BLaER1 treated with 17β-estradiol and CSF1 and Interleukin-3, amounts not matched to agents 10 nM and 100 nM (cell line): ENCODE measurements at regions not wholly inside any gene's neighbourhood (a gene's known extent, or its start where the extent isn't known, plus 50 kb on each side); places are given as distances from the start of the nearest gene placed in this dataset.

Source experiments
- H3K27ac ChIP-seq, 11 experiments: shearing (Covaris generic); formaldehyde crosslinking; 2 replicates each; pipeline ENCODE4 v1.8.1; 2022
- H3K27me3 ChIP-seq, 11 experiments: shearing (Covaris generic); formaldehyde crosslinking; 2 replicates each; pipeline ENCODE4 v1.8.1; 2022
- H3K36me3 ChIP-seq, 11 experiments: shearing (Covaris generic); formaldehyde crosslinking; 2 replicates each; pipeline ENCODE4 v1.8.1; 2022
- H3K4me1 ChIP-seq, 10 experiments: shearing (Covaris generic); formaldehyde crosslinking; 2 replicates each; pipeline ENCODE4 v1.8.1; 2022
- H3K4me2 ChIP-seq, 11 experiments: shearing (Covaris generic); formaldehyde crosslinking; 2 replicates each; pipeline ENCODE4 v1.8.1; 2022
- H3K4me3 ChIP-seq, 10 experiments: shearing (Covaris generic); formaldehyde crosslinking; 2 replicates each; pipeline ENCODE4 v1.8.1; 2022
- H3K9ac ChIP-seq, 11 experiments: shearing (Covaris generic); formaldehyde crosslinking; 2 replicates each; pipeline ENCODE4 v1.8.1; 2022
- H3K9me3 ChIP-seq, 11 experiments: shearing (Covaris generic); formaldehyde crosslinking; replicated peaks in 1 of 11; 2 replicates each; pipeline ENCODE4 v1.8.1; 2022
- H4K20me1 ChIP-seq, 11 experiments: shearing (Covaris generic); formaldehyde crosslinking; 2 replicates each; pipeline ENCODE4 v1.8.1; 2022
- Cebpa-rat ChIP-seq, 11 experiments: shearing (Covaris generic); IDR thresholded peaks; 2 replicates each; pipeline ENCODE4 v1.8.1; 2022

GRCh38 chr11:104549019-104549418 lies 349.2 kb downstream of the CASP12 start:
- TF ChIP-seq Cebpa-rat (IDR thresholded peaks at IDR 0.05) = no peak
- peaks cover 0 to 11% (median 0%) of the 10 kb centered on the region in 11 experiments; a peak in 1 of 22 replicates for H3K27me3 ChIP-seq
- no peaks in the 10 kb centered on the region for H4K20me1 ChIP-seq
- no peak overlapping the region for H3K27ac ChIP-seq
- no peaks in the 10 kb centered on the region; a peak in 2 of 20 replicates for H3K4me1 ChIP-seq
- no peaks in the 10 kb centered on the region for H3K9me3 ChIP-seq
- no peak overlapping the region for H3K9ac ChIP-seq
- no peaks in the 10 kb centered on the region for H3K36me3 ChIP-seq
- H3K4me2 ChIP-seq = no peak overlapping the region
- no peak overlapping the region for H3K4me3 ChIP-seq

DNA sequence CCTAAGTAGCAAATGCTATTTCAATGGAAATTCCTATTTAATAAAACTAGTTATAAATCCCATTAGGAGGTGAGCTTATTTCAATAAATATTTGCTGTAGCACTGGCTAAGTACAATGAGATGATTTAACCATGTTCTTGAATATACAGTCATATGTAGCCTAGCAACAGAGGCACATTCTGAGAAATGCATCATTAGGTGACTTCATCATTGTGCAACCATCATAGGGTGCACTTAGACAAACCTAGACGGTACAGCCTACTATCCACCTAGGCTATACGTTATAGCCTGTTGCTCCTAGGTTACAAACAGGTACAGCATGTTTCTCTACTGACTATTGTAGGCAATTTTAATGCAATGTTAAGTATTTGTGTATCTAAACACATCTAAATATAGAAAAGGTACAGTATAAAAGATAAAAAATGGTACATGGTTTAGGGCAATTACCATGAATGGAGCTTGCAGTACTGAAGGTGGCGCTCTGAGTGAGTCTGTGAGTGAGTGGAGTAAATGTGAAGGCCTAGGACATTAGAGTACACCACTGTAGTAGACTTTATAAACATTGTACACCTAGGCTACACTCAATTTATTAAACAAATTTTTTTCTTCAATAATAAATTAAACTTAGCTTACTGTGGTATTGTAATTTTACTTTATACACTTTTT lies 350.1 kb downstream of the CASP12 start:
- H3K9me3 ChIP-seq = no peaks in the 10 kb centered on the region
- no peak for TF ChIP-seq Cebpa-rat (IDR thresholded peaks at IDR 0.05)
- H3K4me2 ChIP-seq = no peak overlapping the region
- no peaks in the 10 kb centered on the region; a peak in 2 of 20 replicates for H3K4me1 ChIP-seq
- no peaks in the 10 kb centered on the region for H4K20me1 ChIP-seq
- H3K27me3 ChIP-seq = peaks cover 0 to 11% (median 0%) of the 10 kb centered on the region in 11 experiments; a peak in 1 of 22 replicates
- H3K36me3 ChIP-seq = no peaks in the 10 kb centered on the region
- H3K4me3 ChIP-seq = no peak overlapping the region
- no peak overlapping the region for H3K27ac ChIP-seq
- H3K9ac ChIP-seq = no peak overlapping the region

GRCh38 chr11:104546501-104546900 lies 351.8 kb downstream of the CASP12 start:
- H3K9ac ChIP-seq = no peak overlapping the region
- no peak overlapping the region for H3K4me2 ChIP-seq
- H3K27ac ChIP-seq = no peak overlapping the region
- no peak overlapping the region for H3K4me3 ChIP-seq
- H4K20me1 ChIP-seq = no peaks in the 10 kb centered on the region
- no peak for TF ChIP-seq Cebpa-rat (IDR thresholded peaks at IDR 0.05)
- no peaks in the 10 kb centered on the region; a peak in 2 of 20 replicates for H3K4me1 ChIP-seq
- H3K27me3 ChIP-seq = 0 out of 22 replicates have a peak, but pooled peaks cover 0 to under 1% (median 0%) of the 10 kb centered on the region in 11 experiments
- no peaks in the 10 kb centered on the region for H3K36me3 ChIP-seq
- no peaks in the 10 kb centered on the region for H3K9me3 ChIP-seq

DNA sequence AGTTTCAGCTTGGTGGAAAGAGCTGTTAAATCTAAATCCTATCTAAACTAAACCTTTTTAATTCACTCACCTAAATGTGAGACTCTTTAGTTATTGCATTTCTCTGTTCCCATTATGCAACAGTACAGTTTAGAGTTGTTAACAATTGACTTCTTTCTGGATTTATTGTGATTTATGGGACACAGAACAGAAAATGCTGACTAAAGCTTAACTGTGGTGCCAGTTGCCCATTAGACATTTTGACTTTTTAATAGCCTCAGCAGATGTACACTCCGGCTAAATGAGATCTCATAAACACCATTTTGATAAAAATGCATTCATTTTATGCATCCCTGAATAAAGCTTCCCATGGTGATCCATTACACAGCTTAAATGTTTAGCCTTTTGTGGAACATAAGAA lies 356.6 kb downstream of the CASP12 start:
- Histone ChIP-seq H3K4me2 (no peak overlapping the region), H3K9me3 (no peaks in the 10 kb centered on the region), H3K36me3 (no peaks in the 10 kb centered on the region), H3K27ac (no peak overlapping the region), H4K20me1 (no peaks in the 10 kb centered on the region), H3K27me3 (no peaks in the 10 kb centered on the region), H3K4me3 (no peak overlapping the region), H3K9ac (no peak overlapping the region), H3K4me1 (no peaks in the 10 kb centered on the region; a peak in 2 of 20 replicates)
- no peak for TF ChIP-seq Cebpa-rat (IDR thresholded peaks at IDR 0.05)

DNA sequence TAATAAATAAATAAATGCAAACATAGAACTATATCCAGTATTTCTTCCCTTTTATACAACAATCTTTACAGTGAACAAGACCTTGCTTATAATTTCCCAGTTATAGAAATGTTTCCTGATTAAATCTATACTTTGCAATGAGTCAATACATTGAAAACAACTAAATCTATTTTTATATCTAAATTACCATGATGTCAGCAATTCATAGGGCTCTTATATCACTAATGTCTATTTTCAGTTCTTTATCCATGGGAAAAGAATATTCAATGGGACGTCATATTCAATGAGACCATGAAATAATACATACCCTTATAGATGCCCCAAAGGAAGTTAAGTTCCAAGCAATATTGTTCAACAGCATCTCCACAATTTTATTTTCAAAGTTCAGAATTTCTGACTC lies 359.9 kb downstream of the CASP12 start:
- H3K27me3 ChIP-seq = no peaks in the 10 kb centered on the region
- H3K9ac ChIP-seq = no peak overlapping the region
- no peak overlapping the region for H3K4me3 ChIP-seq
- H3K27ac ChIP-seq = no peak overlapping the region
- H3K4me2 ChIP-seq = no peak overlapping the region
- H3K9me3 ChIP-seq = no peaks in the 10 kb centered on the region
- no peaks in the 10 kb centered on the region for H3K4me1 ChIP-seq
- TF ChIP-seq Cebpa-rat (IDR thresholded peaks at IDR 0.05) = no peak
- no peaks in the 10 kb centered on the region for H4K20me1 ChIP-seq
- H3K36me3 ChIP-seq = no peaks in the 10 kb centered on the region

DNA sequence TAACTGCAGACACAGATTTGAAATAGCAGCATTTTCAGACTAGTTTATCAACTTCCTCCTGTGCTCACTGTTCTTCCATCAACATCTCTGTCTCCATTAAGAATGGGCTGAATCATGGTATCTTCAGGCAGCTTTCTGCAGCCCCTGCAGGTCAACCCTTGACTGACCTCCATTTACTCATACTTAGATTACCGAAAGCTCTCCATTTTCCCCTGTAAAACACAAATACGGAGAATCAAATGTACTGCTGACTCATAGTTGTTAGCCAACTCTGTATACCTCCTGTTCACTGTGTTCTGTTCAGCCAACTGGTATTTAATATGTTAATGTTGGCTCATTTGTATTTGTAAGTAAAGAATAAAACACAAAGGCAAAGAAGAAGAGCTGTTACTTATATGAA lies 364.0 kb downstream of the CASP12 start:
- Histone ChIP-seq H3K27ac (no peak overlapping the region), H3K4me2 (no peak overlapping the region), H3K4me3 (no peak overlapping the region), H3K9ac (no peak overlapping the region), H3K4me1 (peaks cover 0 to 14% (median 0%) of the 10 kb centered on the region in 10 experiments; a peak in 4 of 20 replicates), H3K9me3 (no peaks in the 10 kb centered on the region), H4K20me1 (no peaks in the 10 kb centered on the region), H3K27me3 (no peaks in the 10 kb centered on the region), H3K36me3 (no peaks in the 10 kb centered on the region)
- TF ChIP-seq Cebpa-rat (IDR thresholded peaks at IDR 0.05) = no peak

DNA sequence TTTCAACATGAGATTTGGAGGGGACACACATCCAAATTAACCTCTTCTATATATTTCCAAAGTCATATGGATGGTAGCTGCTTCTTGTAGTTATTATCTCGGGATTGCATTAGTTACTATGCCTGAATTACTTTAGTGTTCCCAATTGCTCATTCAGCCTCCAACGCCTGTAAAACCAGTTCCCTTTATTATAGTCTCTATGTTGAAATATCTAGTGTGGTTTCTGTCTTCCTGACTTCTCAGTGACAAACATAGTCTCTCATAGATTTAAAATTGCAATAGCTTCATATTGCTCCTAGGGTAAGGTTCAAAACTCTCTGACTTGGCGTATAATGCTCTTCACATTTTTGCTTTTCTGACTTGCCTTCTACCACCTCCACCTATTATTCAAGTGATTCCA lies 366.4 kb downstream of the CASP12 start:
- Histone ChIP-seq H3K36me3 (no peaks in the 10 kb centered on the region), H4K20me1 (no peaks in the 10 kb centered on the region), H3K9me3 (no peaks in the 10 kb centered on the region), H3K4me3 (no peak overlapping the region), H3K4me2 (peak overlapping the region in 3 of 11 experiments; percentile 6 to 51 (median 48); a peak in 5 of 22 replicates), H3K9ac (no peak overlapping the region), H3K27me3 (no peaks in the 10 kb centered on the region), H3K27ac (no peak overlapping the region), H3K4me1 (peaks cover 0 to 14% (median 0%) of the 10 kb centered on the region in 10 experiments; a peak in 4 of 20 replicates)
- no peak for TF ChIP-seq Cebpa-rat (IDR thresholded peaks at IDR 0.05)

DNA sequence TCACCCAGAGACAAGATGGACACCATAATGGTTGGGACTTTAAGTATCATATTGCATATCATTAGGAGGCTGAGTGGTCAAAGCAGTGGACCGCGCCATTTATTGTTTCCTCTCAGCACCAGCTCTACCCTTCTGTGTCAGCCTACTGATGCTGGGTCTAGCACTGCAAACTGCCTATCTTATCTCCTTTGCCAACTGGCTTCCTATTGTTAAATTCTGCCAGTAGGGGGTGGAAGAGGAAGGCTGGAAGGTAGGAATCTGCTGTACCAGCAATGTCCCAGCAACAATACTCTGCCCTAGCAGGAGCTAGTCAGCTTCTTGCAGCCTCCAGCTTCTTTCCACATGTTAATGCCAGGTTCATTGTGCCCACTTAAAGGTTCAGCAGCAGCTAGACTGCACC lies 367.1 kb upstream of the PDGFD start:
- H3K4me2 ChIP-seq = peak overlapping the region in 2 of 11 experiments; percentile 48 to 51; a peak in 3 of 22 replicates
- no peak for TF ChIP-seq Cebpa-rat (IDR thresholded peaks at IDR 0.05)

DNA sequence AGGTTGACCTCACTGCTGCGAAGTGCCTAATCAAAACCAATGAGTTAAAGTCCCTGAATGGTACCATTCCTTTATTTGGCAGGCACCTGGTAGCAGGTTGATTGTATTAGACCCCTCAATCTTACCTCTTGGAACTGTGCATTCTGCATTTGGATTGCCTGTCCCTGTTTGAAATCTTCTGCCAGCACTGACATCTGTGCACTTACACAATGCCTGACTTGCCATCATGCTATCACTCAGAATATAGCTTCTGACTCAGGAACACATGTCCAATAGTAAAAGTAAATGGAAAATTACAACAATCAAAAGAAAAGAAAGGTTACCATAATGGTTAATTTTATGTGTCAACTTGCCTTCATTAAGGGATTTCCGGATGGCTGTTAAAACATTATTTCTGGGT lies 366.0 kb upstream of the PDGFD start:
- no peak for TF ChIP-seq Cebpa-rat (IDR thresholded peaks at IDR 0.05)
- Histone ChIP-seq H3K4me2 (no peak overlapping the region), H3K36me3 (no peaks in the 10 kb centered on the region), H3K4me1 (peaks cover 0 to 14% (median 0%) of the 10 kb centered on the region in 10 experiments; a peak in 4 of 20 replicates), H3K9me3 (no peaks in the 10 kb centered on the region), H3K4me3 (no peak overlapping the region), H3K27ac (no peak overlapping the region), H3K27me3 (no peaks in the 10 kb centered on the region), H4K20me1 (no peaks in the 10 kb centered on the region), H3K9ac (no peak overlapping the region)

More for the DNA sequence above, 367.1 kb upstream of the PDGFD start:
- Histone ChIP-seq H3K27ac (no peak overlapping the region), H4K20me1 (no peaks in the 10 kb centered on the region), H3K4me1 (peaks cover 0 to 14% (median 0%) of the 10 kb centered on the region in 10 experiments; a peak in 4 of 20 replicates), H3K4me3 (no peak overlapping the region), H3K36me3 (no peaks in the 10 kb centered on the region), H3K27me3 (no peaks in the 10 kb centered on the region), H3K9ac (no peak overlapping the region), H3K9me3 (no peaks in the 10 kb centered on the region)

GRCh38 chr11:104529213-104529612 lies 365.3 kb upstream of the PDGFD start:
- no peak for TF ChIP-seq Cebpa-rat (IDR thresholded peaks at IDR 0.05)
- Histone ChIP-seq H3K27me3 (no peaks in the 10 kb centered on the region), H4K20me1 (no peaks in the 10 kb centered on the region), H3K36me3 (no peaks in the 10 kb centered on the region), H3K9me3 (no peaks in the 10 kb centered on the region), H3K4me3 (no peak overlapping the region), H3K4me1 (peaks cover 0 to 14% (median 0%) of the 10 kb centered on the region in 10 experiments; a peak in 4 of 20 replicates), H3K27ac (no peak overlapping the region), H3K4me2 (no peak overlapping the region), H3K9ac (no peak overlapping the region)
